IPS-NIHi7 (cell line): ENCODE measurements at regions not wholly inside any gene's neighbourhood (a gene's known extent, or its start where the extent isn't known, plus 50 kb on each side); places are given as distances from the start of the nearest gene placed in this dataset.
"Not testable (repeated sequence)": the region's sequence is repeated elsewhere in the genome, so short reads cannot be mapped to it uniquely, and the experiment has no call there.

Experiments
- DNase-seq: peaks from one replicate; pipeline ENCODE4 v3.0.0; 2012; ENCODE audit warnings: mixed read lengths; ENCODE audit errors: extremely low spot score

- no peak for DNase-seq
Observed at GRCh38 chr6:155771822-155772221, 316.2 kb upstream of the NOX3 start.

GRCh38 chr6:155770856-155771255 is 315.2 kb upstream of the NOX3 start:
- no peak for DNase-seq

- DNase-seq, result no peak
Observed at GRCh38 chr6:155770313-155770712, 314.7 kb upstream of the NOX3 start.

- DNase-seq, result no peak
Observed at GRCh38 chr6:155765275-155766194, 309.9 kb upstream of the NOX3 start.

- no peak for DNase-seq
Observed at GRCh38 chr6:155762649-155763048, 307.0 kb upstream of the NOX3 start.

GRCh38 chr6:155755452-155755851 is 299.8 kb upstream of the NOX3 start:
- no peak for DNase-seq

GRCh38 chr6:155748778-155749177 is 293.1 kb upstream of the NOX3 start:
- DNase-seq, result not testable (repeated sequence)

- DNase-seq, result no peak
Observed at GRCh38 chr6:155747491-155747890, 291.9 kb upstream of the NOX3 start.

- no peak for DNase-seq
Observed at GRCh38 chr6:155740781-155741399, 285.3 kb upstream of the NOX3 start.

- no peak for DNase-seq
Observed at GRCh38 chr6:155738602-155739105, 283.0 kb upstream of the NOX3 start.

- no peak for DNase-seq
Observed at GRCh38 chr6:155717374-155717773, 261.7 kb upstream of the NOX3 start.

- no peak for DNase-seq
Observed at GRCh38 chr6:155710704-155711103, 255.1 kb upstream of the NOX3 start.

GRCh38 chr6:155709262-155709661 is 253.6 kb upstream of the NOX3 start:
- DNase-seq, result no peak

GRCh38 chr6:155708100-155708499 is 252.5 kb upstream of the NOX3 start:
- DNase-seq, result no peak

GRCh38 chr6:155706806-155707205 is 251.2 kb upstream of the NOX3 start:
- no peak for DNase-seq

GRCh38 chr6:155706341-155706740 is 250.7 kb upstream of the NOX3 start:
- DNase-seq, result no peak

GRCh38 chr6:155701342-155701741 is 245.7 kb upstream of the NOX3 start:
- DNase-seq, result no peak

- DNase-seq, result no peak
Observed at GRCh38 chr6:155695495-155695894, 239.9 kb upstream of the NOX3 start.

GRCh38 chr6:155694419-155694790 is 238.8 kb upstream of the NOX3 start:
- no peak for DNase-seq

- no peak for DNase-seq
Observed at GRCh38 chr6:155693573-155694418, 238.2 kb upstream of the NOX3 start.

- DNase-seq, result no peak
Observed at GRCh38 chr6:155690820-155691219, 235.2 kb upstream of the NOX3 start.

- no peak for DNase-seq
Observed at GRCh38 chr6:155687645-155688044, 232.0 kb upstream of the NOX3 start.
